GM21367 (cell line): ENCODE measurements at regions not wholly inside any gene's neighbourhood (a gene's known extent, or its start where the extent isn't known, plus 50 kb on each side); places are given as distances from the start of the nearest gene placed in this dataset.

Experiments used
- ATAC-seq: cut with Tn5 transposase; IDR thresholded peaks from one replicate; pipeline ENCODE4 v1.9.1; 2021; ENCODE audit not compliant: unreplicated experiment

- no peak for ATAC-seq
Observed at GRCh38 chr14:101174980-101175606, 271.6 kb upstream of the RTL1 start.

GRCh38 chr14:101175731-101176534, 272.4 kb upstream of the RTL1 start:
- no peak for ATAC-seq

DNA sequence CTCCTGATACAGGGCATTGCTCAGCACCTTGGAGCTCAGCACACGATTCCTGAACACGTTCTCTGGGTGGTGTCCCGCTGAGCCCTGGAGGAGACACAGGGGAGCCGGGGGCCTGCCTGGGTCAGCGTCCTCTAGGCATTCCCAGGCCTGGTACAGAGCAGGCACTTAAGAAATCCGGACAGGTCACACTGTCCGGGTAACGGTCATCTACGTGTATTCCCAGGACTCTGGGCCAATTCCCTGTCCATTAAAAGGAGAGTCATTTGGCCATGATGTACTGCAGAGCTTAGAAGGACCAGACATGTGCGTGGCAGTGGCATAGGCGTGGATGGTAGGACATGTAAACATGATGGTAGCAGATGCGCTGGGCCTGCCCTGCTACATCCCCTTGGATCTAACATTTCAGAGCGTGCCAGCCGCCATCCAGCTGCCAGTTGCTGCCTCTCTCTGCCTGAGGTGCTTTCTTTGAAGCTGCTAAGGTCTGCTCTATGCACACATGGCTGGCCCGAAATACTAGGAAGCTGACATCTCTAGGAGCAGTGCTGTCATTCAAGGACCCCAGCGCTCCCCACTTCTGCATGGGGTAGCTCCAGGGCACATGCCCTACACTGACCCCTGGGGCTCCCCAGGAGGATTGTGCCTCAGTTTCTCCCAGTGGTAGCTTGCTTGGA, 273.1 kb upstream of the RTL1 start:
- ATAC-seq = no peak

DNA sequence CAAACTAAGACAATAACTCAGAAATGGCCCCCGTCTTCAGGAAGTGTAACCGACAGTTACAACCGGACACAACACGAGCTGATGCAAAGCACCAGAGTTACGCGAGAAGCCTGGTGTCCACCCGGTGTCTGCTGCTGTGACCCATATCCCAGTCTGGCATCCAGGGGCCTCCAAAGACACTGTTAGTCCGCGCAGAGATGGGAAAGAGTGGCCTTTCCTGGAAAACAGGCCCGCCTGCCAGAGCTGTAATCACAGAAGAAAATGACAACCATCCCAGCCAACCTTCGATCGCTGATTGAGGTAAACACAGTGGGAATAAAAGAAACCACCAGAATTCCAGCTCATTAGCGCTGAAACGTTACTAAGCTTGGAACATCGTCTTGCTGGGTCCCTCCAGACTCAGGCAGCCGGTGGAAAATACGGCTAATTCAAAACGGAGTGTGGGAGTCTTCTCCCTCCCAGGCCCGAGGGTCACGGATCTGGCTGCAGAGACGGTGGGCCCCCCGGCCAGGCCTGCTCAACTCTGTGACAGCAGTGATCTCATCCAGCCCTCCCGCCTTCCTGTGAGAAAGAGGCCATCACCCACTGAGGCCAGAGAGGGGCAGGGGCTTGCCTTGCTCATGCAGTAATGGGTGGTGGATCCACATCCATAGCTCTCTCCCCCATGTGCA, 273.9 kb upstream of the RTL1 start:
- ATAC-seq = no peak

DNA sequence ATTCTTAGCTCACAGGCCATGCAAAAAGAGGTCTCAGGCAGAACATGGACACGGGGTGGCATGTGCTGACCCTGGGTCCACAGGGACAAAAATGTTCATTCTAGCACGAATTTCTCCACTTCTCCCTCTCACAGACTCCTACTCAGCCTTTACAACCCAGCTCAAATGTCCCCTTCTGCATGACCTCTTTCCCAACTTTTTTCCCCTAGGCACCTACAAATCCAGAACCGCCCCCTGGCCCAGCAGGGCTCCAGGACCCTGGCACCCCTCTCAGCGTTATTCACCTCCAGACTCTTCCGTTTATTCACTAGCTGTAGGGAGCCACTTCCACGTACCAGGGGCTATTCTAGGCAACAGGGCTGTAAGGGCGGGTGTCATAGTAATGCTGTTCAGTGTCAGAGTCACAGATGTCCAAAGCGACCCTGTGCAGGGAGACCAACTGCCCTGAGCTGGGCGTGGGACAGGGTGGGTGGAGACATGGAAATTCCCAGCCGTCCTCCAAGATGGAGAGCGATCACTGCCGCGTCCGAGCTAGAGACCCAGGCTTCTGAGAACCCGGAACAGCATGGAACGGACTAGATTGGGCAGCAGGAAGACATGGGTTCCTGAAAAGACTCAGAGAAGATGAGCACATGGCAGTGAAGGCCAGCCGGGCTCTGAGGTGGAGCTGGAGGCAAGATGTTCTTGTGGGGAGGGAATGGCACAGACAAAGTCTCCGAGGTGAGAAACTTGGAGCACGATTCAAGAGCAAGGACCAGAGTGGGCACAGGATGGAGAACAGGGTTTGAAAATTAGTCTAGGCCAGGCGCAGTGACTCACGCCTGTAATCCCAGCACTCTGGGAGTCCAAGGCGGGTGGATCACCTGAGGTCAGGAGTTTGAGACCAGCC, 274.9 kb upstream of the RTL1 start:
- no peak for ATAC-seq

DNA sequence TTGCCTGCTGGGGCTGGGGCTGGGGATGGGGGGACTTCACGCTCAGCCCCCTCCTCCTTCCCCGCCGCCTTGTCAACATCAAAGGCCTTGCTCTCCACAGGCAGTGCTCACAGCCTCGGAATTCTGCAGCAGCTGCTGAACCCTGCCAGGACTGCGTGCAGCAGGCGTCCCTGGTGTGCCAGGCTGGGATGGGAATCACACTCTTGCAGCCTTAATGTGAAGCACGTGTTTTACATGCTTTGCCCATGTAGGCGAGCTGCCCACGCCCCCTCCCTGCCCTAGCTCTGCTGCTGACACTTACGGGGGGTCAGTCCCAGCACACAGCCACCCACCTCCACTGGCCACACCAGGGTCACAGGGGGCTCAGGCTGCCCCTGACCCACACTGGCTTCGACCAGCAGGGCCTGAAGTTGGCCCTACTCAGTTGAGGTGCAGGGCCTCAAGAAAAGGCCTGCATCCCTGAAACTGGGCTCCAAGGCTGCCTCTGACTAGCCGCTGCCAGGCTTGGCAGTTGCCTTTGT, 276.2 kb upstream of the RTL1 start:
- ATAC-seq = no peak

GRCh38 chr14:101181446-101182313, 278.2 kb upstream of the RTL1 start:
- no peak for ATAC-seq

DNA sequence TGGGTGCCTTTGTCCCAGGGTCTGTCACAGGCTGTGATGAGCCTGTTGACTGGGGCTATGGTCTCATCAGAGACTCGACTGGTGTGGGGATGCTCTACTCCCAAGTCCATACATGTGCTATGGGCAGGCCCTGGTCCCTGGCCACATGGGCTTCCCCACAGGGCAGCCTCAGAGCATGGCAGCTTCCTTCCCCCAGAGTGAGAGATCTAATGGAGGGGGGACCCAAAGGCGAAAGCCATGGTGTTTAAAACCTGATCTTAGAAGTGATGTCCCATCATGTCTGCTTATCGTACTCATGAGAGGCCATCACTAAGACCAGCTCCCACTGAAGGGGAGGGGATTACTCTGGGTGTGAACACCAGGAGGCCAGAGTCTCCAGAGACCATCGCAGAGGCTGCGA, 279.0 kb upstream of the RTL1 start:
- no peak for ATAC-seq

DNA sequence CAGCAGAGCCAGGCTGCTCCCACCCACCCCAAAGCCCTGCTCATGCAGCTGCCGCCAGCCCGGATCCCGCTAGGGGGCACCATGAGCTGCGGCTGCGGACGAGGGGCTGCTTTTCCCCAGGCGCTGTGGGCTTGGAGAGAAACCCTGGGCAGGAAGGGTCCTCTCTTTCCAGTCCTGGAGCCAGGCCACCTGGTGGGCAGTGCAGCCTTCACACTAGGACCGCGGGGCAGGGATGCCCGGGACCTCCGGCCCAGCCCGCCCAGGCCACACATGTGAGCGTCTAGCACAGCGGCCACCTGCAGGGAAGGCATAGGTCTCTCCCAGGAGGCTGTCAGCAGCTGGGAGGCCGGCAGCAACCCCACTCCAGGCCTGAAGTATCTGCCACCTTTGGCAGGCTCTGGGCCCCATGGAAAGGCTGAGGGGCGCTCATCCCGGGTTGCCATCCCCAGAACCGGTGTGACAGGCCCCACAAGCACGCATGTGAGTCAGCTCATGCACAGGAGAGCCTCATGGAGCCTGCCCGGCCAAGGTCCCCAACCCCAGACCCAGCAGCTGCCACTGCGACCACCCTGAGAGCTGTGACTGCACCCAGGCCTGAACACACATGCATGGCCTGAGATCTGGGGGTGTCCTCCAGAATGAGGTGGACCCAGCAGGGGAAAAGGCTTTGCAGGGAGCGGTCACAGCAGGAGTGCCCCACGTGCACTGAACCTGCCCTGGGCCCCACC, 280.0 kb upstream of the RTL1 start:
- no peak for ATAC-seq

DNA sequence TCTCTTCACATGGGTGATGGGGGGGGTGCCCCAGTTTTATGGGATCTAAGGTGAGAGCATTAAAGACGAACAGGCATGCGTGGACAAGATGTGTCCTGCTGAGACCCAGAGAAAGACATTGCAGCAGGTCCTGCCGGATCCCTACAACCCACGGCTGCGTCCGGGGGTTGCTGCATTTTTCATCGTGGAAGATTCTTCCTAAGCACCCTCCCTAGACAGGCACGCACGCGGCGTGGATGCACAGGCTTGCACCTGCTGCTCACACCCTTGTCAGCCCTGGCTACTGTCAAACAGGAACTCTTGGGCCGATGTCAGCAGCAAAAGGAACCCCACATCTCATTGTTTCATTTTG, 280.6 kb upstream of the RTL1 start:
- no peak for ATAC-seq

DNA sequence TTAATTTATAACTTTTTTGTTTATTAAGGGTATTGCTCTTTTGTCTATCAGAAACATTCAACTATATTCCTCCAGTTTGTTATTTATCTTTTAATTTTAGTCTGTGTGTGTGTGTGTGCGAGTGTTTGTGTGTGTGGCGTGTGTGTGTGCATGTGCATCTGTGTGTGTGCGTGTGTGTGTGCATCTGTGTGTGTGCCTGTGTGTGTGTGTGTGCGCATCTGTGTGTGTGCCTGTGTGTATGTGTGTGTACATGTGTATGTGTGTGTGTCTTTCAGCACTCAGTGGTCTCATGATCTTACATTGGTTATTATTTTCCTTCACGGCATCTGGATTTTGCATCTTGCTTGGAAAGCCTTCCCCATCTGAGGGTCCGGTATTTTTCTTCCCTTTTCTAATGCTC, 281.1 kb upstream of the RTL1 start:
- no peak for ATAC-seq

GRCh38 chr14:101185073-101185835, 281.7 kb upstream of the RTL1 start:
- ATAC-seq = no peak

GRCh38 chr14:101185946-101186345, 282.4 kb upstream of the RTL1 start:
- no peak for ATAC-seq

- no peak for ATAC-seq
Observed at GRCh38 chr14:101186544-101186943, 283.0 kb upstream of the RTL1 start.

- ATAC-seq = no peak
Observed at GRCh38 chr14:101186992-101187815, 283.7 kb upstream of the RTL1 start.

- ATAC-seq = no peak
Observed at GRCh38 chr14:101187816-101188570, 284.5 kb upstream of the RTL1 start.

- no peak for ATAC-seq
Observed at GRCh38 chr14:101188571-101188915, 285.0 kb upstream of the RTL1 start.
